C4-2B (cell line): ENCODE measurements at regions not wholly inside any gene's neighbourhood (a gene's known extent, or its start where the extent isn't known, plus 50 kb on each side); places are given as distances from the start of the nearest gene placed in this dataset.

Experiments used
- CTCF ChIP-seq: fragments of 450-650 bp; conservative IDR thresholded peaks from 2 replicates; pipeline ENCODE4 v1.5.1; 2017; ENCODE audit warnings: mild to moderate bottlenecking
- ZFX ChIP-seq: fragments of 450-650 bp; IDR thresholded peaks from 2 replicates; pipeline ENCODE4 v1.6.1; 2017

DNA sequence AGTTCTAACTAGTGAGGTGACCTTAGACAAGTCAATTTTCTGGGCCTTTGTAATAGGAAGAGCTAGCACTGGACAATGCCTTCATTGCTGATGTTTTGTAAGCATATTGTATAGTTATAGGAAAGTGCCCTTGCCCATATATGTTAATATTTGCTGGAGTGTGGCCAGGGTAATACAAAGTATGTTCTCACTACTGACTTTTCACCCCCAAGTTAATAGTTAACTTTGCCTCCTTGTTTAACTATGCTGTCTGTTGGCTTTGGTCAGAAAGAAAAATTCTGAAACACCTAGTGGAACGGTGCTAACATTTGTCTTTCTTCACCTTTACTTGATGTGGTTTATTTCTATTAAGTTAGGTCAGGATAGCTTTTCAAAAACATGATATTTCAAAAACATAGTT is 287.4 kb upstream of the CTNNB1 start:
- TF ChIP-seq CTCF (no peak), ZFX (no peak)
